T-helper 2 cell treated with Interferon-gamma antibody and Interleukin-4, amounts not matched to agents 5 μg/mL and 100 μg/mL, for 36 hours (primary cell): ENCODE measurements at regions not wholly inside any gene's neighbourhood (a gene's known extent, or its start where the extent isn't known, plus 50 kb on each side); places are given as distances from the start of the nearest gene placed in this dataset.

Experiments
- DNase-seq: peaks from one replicate; pipeline ENCODE4 v3.0.0; 2021; ENCODE audit warnings: low spot score
- H3K27ac Mint-ChIP-seq: one replicate; pipeline ENCODE4 v1.8.0; 2021; ENCODE audit warnings: mild to moderate bottlenecking, mixed read lengths
- H3K27me3 Mint-ChIP-seq: one replicate; pipeline ENCODE4 v1.8.0; 2021; ENCODE audit warnings: low read depth, mixed read lengths
- H3K36me3 Mint-ChIP-seq: one replicate; pipeline ENCODE4 v1.8.0; 2021; ENCODE audit warnings: low read depth, mixed read lengths
- H3K4me1 Mint-ChIP-seq: one replicate; pipeline ENCODE4 v1.8.0; 2021; ENCODE audit warnings: low read depth, mixed read lengths
- H3K4me3 Mint-ChIP-seq: one replicate; pipeline ENCODE4 v1.8.0; 2022; ENCODE audit warnings: mild to moderate bottlenecking, moderate library complexity, mixed read lengths
- H3K9me3 Mint-ChIP-seq: one replicate; pipeline ENCODE4 v1.8.0; 2021; ENCODE audit warnings: mixed read lengths

GRCh38 chr2:128645631-128646030 is 327.0 kb upstream of the HS6ST1 start:
- Mint-ChIP-seq H3K27me3 (peaks cover 29% of the 10 kb centered on the region), H3K4me1 (peaks cover 2% of the 10 kb centered on the region), H3K9me3 (no peaks in the 10 kb centered on the region), H3K4me3 (no peak overlapping the region), H3K27ac (no peak overlapping the region), H3K36me3 (no peaks in the 10 kb centered on the region)
- no peak for DNase-seq

- no peak for DNase-seq
- no peaks in the 10 kb centered on the region for H3K9me3 Mint-ChIP-seq
- H3K36me3 Mint-ChIP-seq: no peaks in the 10 kb centered on the region
- H3K27ac Mint-ChIP-seq: no peak overlapping the region
- peaks cover 24% of the 10 kb centered on the region for H3K27me3 Mint-ChIP-seq
- H3K4me3 Mint-ChIP-seq: no peak overlapping the region
- peaks cover 2% of the 10 kb centered on the region for H3K4me1 Mint-ChIP-seq
These were observed 327.4 kb upstream of the HS6ST1 start for GRCh38 chr2:128646091-128646490.

GRCh38 chr2:128646691-128647090 is 328.0 kb upstream of the HS6ST1 start:
- H3K27me3 Mint-ChIP-seq: peaks cover 26% of the 10 kb centered on the region
- no peak overlapping the region for H3K27ac Mint-ChIP-seq
- no peak for DNase-seq
- no peak overlapping the region for H3K4me3 Mint-ChIP-seq
- H3K36me3 Mint-ChIP-seq: no peaks in the 10 kb centered on the region
- no peaks in the 10 kb centered on the region for H3K9me3 Mint-ChIP-seq
- peaks cover 2% of the 10 kb centered on the region for H3K4me1 Mint-ChIP-seq

- DNase-seq: no peak
- Mint-ChIP-seq H3K27me3 (peaks cover 43% of the 10 kb centered on the region), H3K36me3 (no peaks in the 10 kb centered on the region), H3K27ac (no peak overlapping the region), H3K4me1 (peaks cover 8% of the 10 kb centered on the region), H3K4me3 (no peak overlapping the region), H3K9me3 (no peaks in the 10 kb centered on the region)
These were observed 332.3 kb upstream of the HS6ST1 start for GRCh38 chr2:128651000-128651399.

GRCh38 chr2:128654408-128654807 is 335.7 kb upstream of the HS6ST1 start:
- H3K36me3 Mint-ChIP-seq: no peaks in the 10 kb centered on the region
- no peaks in the 10 kb centered on the region for H3K9me3 Mint-ChIP-seq
- peaks cover 8% of the 10 kb centered on the region for H3K4me1 Mint-ChIP-seq
- DNase-seq: no peak
- no peak overlapping the region for H3K4me3 Mint-ChIP-seq
- H3K27ac Mint-ChIP-seq: no peak overlapping the region
- peaks cover 50% of the 10 kb centered on the region for H3K27me3 Mint-ChIP-seq

GRCh38 chr2:128660836-128661235 is 342.2 kb upstream of the HS6ST1 start:
- Mint-ChIP-seq H3K27me3 (peaks cover 38% of the 10 kb centered on the region), H3K9me3 (no peaks in the 10 kb centered on the region), H3K36me3 (no peaks in the 10 kb centered on the region), H3K27ac (no peak overlapping the region), H3K4me3 (no peak overlapping the region), H3K4me1 (no peaks in the 10 kb centered on the region)
- DNase-seq: no peak

- peaks cover 34% of the 10 kb centered on the region for H3K27me3 Mint-ChIP-seq
- H3K9me3 Mint-ChIP-seq: no peaks in the 10 kb centered on the region
- no peak for DNase-seq
- H3K27ac Mint-ChIP-seq: no peak overlapping the region
- H3K4me3 Mint-ChIP-seq: no peak overlapping the region
- no peaks in the 10 kb centered on the region for H3K36me3 Mint-ChIP-seq
- no peaks in the 10 kb centered on the region for H3K4me1 Mint-ChIP-seq
These were observed 342.6 kb upstream of the HS6ST1 start for GRCh38 chr2:128661311-128661710.

- Mint-ChIP-seq H3K4me3 (no peak overlapping the region), H3K27me3 (peaks cover 34% of the 10 kb centered on the region)
These were observed 343.4 kb upstream of the HS6ST1 start for GRCh38 chr2:128662051-128662471.

GRCh38 chr2:128663371-128664050 is 344.8 kb upstream of the HS6ST1 start:
- Mint-ChIP-seq H3K27ac (no peak overlapping the region), H3K27me3 (peaks cover 30% of the 10 kb centered on the region), H3K36me3 (no peaks in the 10 kb centered on the region), H3K4me3 (no peak overlapping the region), H3K4me1 (no peaks in the 10 kb centered on the region), H3K9me3 (no peaks in the 10 kb centered on the region)
- no peak for DNase-seq

More at GRCh38 chr2:128662051-128662471, 343.4 kb upstream of the HS6ST1 start:
- Mint-ChIP-seq H3K4me1 (no peaks in the 10 kb centered on the region), H3K36me3 (no peaks in the 10 kb centered on the region), H3K27ac (no peak overlapping the region), H3K9me3 (no peaks in the 10 kb centered on the region)
- no peak for DNase-seq

GRCh38 chr2:128664499-128664971 is 345.9 kb upstream of the HS6ST1 start:
- H3K36me3 Mint-ChIP-seq: no peaks in the 10 kb centered on the region
- H3K4me3 Mint-ChIP-seq: no peak overlapping the region
- peaks cover 24% of the 10 kb centered on the region for H3K27me3 Mint-ChIP-seq
- no peaks in the 10 kb centered on the region for H3K4me1 Mint-ChIP-seq
- H3K9me3 Mint-ChIP-seq: no peaks in the 10 kb centered on the region
- DNase-seq: no peak
- no peak overlapping the region for H3K27ac Mint-ChIP-seq

- Mint-ChIP-seq H3K36me3 (no peaks in the 10 kb centered on the region), H3K4me3 (no peak overlapping the region), H3K4me1 (no peaks in the 10 kb centered on the region), H3K27ac (no peak overlapping the region), H3K9me3 (no peaks in the 10 kb centered on the region), H3K27me3 (peaks cover 20% of the 10 kb centered on the region)
- DNase-seq: no peak
These were observed 346.4 kb upstream of the HS6ST1 start for GRCh38 chr2:128665113-128665512.

GRCh38 chr2:128666596-128666995 is 347.9 kb upstream of the HS6ST1 start:
- peaks cover 2% of the 10 kb centered on the region for H3K4me1 Mint-ChIP-seq
- H3K27ac Mint-ChIP-seq: no peak overlapping the region
- H3K27me3 Mint-ChIP-seq: peaks cover 12% of the 10 kb centered on the region
- DNase-seq: no peak
- H3K9me3 Mint-ChIP-seq: no peaks in the 10 kb centered on the region
- no peak overlapping the region for H3K4me3 Mint-ChIP-seq
- H3K36me3 Mint-ChIP-seq: no peaks in the 10 kb centered on the region

GRCh38 chr2:128667391-128667790 is 348.7 kb upstream of the HS6ST1 start:
- Mint-ChIP-seq H3K27ac (no peak overlapping the region), H3K4me1 (peaks cover 2% of the 10 kb centered on the region), H3K4me3 (no peak overlapping the region), H3K36me3 (no peaks in the 10 kb centered on the region), H3K9me3 (no peaks in the 10 kb centered on the region), H3K27me3 (peaks cover 8% of the 10 kb centered on the region)
- DNase-seq: no peak

- peaks cover 13% of the 10 kb centered on the region for H3K27me3 Mint-ChIP-seq
- H3K27ac Mint-ChIP-seq: no peak overlapping the region
- H3K9me3 Mint-ChIP-seq: no peaks in the 10 kb centered on the region
- no peak for DNase-seq
- no peak overlapping the region for H3K4me3 Mint-ChIP-seq
- no peaks in the 10 kb centered on the region for H3K36me3 Mint-ChIP-seq
- peaks cover 2% of the 10 kb centered on the region for H3K4me1 Mint-ChIP-seq
These were observed 350.3 kb upstream of the HS6ST1 start for GRCh38 chr2:128668946-128669345.

GRCh38 chr2:128670066-128670465 is 351.4 kb upstream of the HS6ST1 start:
- H3K9me3 Mint-ChIP-seq: no peaks in the 10 kb centered on the region
- no peak overlapping the region for H3K4me3 Mint-ChIP-seq
- no peaks in the 10 kb centered on the region for H3K36me3 Mint-ChIP-seq
- peaks cover 19% of the 10 kb centered on the region for H3K27me3 Mint-ChIP-seq
- H3K27ac Mint-ChIP-seq: no peak overlapping the region
- H3K4me1 Mint-ChIP-seq: peaks cover 2% of the 10 kb centered on the region
- no peak for DNase-seq
